Activated CD4-positive, alpha-beta T cell treated with anti-CD3 and anti-CD28 coated beads, Interleukin-10, Interleukin-2, amounts not matched to agents 100 ng/mL and 50 ng/mL, durations not matched to agents 16 hours and 8 hours (primary cell): ENCODE measurements at regions not wholly inside any gene's neighbourhood (a gene's known extent, or its start where the extent isn't known, plus 50 kb on each side); places are given as distances from the start of the nearest gene placed in this dataset.
"Not testable (repeated sequence)": the region's sequence is repeated elsewhere in the genome, so short reads cannot be mapped to it uniquely, and the experiment has no call there.

ENCODE experiments used
- DNase-seq: peaks from one replicate; pipeline ENCODE4 v3.0.0-alpha.2; 2020

DNA sequence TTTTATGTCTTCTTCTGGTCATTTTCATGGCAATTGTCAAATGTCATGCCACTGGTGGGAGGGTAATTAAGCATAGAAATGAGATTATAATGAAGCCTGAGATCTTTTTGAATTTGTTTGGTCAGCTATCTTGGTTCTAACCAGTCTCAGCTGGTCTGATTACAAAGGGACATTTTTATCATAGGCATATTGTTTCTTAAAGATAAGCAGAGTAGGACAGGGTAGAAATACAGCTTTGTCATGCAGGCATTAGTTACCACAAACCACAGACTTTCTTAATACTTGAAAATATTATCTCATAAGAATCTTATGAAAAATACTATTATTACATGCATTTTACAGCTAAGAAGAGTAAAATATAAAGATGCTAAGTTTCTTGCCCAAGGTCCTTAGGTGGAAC, 1761.5 kb downstream of the PCDH9 start:
- DNase-seq = no peak

DNA sequence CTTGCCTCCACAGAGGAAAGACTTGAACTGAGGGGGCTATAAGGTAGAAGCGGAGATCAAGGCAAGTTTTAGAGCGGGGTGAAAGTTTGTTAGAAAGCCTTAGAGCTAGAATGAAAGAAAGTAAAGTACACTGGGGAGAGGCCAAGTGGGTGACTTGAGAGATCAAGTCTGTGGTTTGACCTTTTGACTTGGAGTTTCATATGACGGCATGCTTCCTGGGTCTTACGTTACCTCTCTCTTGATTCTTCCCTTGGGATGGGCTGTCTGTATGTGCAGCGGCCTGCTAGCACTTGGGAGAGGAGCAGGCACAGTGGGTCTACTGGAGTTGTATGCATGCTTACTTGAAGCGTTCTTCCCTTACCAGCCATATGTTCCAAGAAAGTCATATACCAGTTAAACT, 1768.5 kb downstream of the PCDH9 start:
- no peak for DNase-seq

DNA sequence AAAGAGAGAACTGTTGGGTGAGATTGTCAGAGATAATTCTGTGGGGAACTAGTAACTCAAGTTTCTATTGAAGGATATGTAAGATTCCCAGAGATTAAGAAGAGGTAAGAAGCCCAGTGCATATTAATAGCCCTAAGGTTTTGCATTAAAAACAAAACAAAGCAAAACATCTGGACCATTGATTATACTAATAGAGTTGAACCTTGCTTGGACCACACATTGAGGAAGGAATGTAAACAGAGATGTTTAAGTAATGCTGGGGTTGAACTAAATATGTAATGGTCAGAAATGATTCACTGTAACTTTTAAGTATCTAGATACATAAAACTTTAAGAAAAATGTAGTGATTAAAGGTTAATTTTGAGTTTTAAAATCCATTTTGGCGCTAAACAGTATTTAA, 1770.0 kb downstream of the PCDH9 start:
- DNase-seq = no peak

DNA sequence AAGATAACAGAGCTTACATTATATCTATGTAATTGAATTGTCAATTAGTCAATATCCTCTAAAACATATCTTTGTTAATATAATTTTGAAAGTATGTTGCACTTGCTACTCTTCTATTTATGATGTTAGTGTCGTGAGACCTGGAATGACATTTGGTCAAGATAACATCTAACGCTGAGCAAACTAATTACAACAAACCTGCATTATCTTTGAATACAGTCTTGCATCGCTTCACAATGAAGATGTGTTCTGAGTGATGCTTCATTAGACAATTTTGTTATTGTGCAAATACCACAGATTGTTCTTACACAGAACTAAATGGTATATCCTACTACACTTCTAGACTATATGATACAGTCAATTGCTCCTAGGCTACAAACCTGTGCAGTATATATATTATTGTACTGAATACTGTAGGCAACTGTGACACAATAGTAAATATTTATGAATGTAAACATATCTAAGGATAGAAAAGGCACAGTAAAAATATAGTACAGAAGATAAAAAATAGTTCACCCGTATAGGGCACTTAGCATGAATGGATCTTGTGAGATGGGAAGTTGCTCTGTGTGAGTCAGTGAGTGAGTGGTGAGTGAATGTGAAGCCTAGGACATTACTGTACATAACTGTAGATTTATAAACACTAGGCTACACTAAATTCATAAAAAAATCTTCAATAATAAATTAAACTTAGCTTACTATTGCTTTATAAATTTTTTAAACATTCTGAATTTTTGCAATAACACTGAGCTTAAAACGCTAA, 1773.8 kb downstream of the PCDH9 start:
- no peak for DNase-seq

DNA sequence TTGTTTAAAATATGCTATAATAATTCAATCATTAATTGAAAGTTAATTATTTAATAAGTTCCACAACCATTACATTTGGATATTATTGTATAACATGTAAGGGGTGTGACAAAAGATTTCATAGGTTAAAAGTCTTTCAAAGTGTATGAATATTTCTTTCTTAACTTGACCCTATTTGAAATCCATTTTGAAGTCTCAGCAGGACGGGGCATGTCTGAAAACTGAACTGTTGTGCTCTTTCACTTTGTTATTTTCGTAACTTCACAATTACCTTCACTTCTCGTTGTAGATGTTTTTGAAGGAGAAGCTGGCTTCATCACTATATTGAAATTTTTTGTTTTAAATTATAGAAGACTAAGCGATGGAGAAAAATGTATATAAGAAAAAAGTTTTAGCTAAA, 1775.7 kb downstream of the PCDH9 start:
- DNase-seq = no peak

DNA sequence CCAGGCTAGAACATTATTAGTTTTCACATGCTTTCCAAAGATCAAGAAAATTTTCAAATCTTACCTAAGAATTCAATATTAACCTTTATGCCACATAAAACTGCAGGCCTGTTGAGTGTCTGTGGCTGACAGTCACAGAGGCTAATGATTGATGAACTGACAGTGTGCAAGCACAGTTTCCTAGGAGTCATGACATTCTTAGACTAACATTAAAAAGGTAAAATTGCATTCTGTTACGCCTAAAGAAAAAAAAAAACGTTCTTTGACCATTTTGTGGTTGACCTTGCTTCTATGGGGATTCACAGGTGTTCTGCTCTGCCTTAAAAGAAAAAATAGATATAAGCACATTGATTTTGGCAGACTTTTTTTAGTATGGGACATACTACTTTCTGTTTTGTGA, 1776.2 kb downstream of the PCDH9 start:
- no peak for DNase-seq

DNA sequence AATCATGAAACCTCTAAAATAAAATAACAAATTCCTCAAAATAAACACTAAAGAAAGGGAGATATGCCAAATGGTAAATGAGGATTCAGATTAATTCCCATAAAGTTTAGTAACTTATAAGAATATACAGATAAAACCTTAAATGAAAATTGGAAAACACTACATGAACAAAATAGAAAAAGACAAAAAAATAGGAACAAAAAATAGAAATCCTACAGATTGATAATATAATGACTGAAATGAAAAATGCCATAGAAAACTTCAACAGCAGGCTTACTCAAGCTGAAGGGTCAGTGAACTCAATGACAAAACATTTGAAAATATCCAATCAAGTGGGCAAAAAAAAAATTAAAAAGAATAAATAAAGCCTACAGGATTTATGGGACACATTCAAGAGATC, 1784.8 kb downstream of the PCDH9 start:
- no peak for DNase-seq

DNA sequence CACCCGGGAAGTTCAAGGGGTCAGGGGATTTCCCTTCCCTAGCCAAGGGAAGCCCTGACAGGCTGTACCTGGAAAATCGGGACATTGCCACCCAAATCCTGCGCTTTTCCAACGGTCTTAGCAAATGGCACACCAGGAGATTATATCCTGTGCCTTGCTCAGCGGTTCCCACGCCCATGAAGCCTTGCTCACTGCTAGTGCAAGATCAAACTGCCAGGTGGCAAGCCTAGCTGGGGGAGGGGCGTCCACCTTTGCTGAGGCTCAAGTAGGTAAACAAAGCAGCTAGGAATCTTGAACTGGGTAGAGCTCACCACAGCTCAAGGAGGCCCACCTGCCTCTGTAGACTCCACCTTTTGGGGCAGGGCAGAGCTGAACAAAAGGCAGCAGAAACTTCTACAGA, 1794.5 kb downstream of the PCDH9 start:
- no peak for DNase-seq

DNA sequence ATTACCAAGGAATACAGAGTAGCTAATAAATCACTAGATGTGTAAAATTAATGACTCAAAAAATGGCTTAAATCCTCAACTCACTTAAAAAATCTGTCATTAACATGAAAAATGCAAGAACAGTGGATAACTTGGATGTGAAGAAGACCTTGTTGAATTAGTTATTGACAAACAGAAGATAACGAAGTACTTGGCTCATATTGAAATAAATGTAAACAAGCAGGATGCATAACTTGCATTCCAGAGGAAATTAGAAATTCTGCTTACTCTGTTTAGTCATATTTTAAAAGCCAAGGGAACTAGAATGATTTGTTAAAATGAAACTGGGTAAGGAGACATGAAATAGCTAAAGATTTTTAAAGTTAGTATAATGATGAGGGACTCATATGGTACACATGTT, 1812.2 kb downstream of the PCDH9 start:
- DNase-seq = no peak

DNA sequence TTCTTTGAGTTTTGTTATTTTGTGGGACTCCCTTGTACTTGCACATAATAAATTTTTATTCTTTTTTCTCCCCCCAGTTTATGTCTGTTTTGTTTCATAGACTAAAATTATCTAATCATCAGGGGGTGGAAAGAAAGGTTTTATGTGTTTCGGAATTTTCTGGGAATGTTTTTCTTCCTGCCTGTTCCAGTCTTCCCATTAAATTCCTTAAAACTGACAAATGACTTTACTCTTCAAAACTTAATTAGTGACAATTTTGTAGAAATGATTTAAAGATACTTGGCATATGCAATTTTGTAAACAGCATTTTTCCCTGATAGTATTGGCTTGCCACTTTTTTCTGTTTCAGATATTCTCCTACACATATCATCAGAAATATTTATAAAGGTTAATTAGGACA, 1813.4 kb downstream of the PCDH9 start:
- no peak for DNase-seq

DNA sequence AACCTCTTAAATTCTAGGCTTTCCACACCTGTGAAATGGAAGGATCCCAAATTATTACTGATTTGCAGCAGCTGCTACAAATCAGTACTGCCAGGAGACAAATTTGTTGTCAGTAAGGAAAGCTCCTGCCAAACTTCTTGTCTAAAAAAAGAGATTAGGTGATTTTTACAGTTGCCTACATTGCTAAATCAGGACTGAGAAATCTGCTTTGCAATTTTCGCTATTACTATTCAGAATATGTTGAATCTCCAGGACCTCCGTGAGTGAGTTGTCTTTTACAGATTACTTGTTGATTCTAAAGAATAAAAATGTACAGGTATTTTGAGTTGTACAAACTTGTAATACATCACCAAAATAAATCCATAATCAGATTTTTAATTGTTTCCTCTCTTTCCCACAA, 1815.9 kb downstream of the PCDH9 start:
- no peak for DNase-seq

DNA sequence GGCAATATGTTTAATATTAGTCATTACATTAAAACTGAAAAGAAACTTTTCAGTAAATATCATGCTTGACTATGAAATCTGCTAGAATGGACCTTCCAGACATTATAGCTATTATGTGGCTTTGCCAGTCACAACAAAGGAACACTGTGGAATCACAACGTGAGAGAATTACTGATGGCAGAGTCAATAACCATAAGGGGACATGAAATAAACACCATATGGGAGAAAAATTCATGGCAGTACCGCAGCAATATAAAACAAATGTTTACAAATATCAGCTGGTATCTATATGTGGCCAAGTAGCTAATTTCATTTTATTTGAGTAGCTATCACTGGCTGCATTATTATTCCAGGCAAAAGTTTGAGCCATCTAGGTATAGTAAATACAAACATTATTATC, 1818.6 kb downstream of the PCDH9 start:
- DNase-seq = no peak

DNA sequence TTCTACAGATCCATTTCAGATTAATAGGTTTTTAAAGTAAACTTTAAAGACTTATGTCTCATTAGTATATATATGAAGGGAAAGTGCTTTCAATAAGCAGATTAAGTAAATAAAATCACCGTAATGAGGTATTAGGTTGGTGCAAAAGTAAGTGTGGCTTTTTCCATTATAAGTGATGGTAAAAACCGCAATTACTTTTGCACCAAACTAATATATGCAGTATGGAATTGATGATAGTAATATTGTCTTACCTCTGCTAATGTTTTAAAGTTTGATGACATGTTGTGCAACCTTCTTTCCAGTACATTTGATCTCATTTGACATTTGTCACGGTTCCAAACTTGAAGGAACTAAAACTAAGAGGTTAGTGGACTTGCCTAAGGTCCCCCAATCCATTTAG, 1819.3 kb downstream of the PCDH9 start:
- no peak for DNase-seq

DNA sequence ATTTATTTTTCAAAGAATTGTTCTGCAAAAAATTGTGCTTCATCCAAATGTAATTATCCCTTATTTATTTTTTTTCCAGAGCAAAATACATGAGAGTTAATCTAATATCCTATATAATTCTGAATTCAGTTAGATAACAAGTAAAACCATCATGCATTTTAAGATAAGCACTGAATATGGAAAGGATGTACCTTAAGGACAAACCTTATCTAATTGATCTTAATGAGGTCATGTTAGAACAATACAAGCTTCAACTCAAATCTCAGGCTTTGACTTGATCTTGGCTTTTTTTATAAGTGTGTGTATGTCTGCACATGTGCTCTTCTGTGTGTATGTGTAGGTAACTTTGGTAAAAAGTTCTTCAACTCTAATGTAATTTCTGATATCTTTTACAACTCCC, 1828.8 kb downstream of the PCDH9 start:
- no peak for DNase-seq

DNA sequence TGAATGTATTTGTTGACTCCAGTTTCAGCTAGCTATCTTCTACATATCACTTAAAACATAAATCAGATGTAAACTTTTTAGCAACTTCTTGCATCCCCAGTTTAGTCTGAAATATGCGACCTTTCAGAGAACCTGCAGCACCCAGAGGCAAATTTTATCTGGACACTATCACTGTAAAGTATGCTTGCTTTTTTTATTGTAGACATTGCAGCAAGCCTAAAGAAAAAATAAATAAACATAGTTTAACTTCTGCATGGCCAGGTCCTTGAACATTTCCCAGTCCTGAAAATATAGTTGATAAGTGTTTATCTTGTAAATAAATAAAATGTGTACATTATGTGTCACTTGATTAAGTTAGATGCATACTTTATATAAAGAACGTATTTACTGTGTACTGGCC, 1829.4 kb downstream of the PCDH9 start:
- DNase-seq = no peak

DNA sequence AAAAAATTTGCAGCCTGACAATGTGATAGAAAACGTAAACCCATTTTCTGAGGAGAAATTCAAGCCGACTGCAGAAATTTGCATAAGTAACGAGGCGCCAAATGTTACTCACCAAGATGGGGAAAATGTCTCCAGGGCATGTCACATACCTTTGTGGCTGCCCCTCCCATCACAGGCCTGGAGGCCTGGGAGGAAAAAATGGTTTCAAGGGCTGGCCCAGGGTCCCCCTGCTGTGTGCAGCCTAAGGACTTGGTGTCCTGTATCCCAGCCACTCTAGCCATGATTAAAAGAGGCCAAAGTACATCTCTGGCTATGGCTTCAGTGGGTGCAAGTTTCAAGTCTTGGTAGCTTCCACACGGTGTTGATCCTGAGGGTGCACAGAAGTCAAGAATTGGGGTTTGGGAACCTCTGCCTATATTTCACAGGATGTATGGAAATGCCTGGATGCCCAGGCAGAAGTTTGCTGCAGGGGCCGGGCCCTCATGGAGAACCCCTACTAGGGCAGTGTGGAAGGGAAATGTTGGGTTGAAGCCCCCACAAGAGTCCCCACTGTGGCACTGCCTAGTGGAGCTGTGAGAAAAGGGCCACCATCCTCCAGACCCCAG, 1842.3 kb downstream of the PCDH9 start:
- no peak for DNase-seq

DNA sequence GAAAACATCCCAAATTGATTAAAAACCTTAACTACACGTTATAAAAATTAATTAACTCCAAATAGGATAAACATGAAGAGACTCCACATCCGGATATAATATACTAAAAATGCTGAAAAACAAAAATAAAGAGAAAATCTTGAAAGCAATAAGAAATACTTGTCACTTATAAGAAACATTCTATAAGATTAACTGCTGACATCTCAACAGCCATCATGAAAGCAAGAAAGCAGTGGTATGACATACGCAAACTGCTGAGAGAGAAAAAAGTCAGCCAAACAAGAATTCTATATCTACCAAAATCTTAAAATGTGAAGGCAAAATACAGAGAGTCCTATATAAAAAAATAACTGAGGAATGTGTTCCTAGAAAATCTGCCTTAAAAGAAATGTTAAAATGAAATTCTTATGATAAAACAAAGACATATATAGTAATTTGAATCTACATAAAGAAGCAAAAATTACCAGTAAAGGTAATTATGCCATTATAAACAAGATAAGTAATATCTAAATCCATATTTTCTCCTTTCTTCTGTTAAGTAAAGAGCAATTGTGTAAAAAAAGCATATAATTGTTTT, 1851.1 kb downstream of the PCDH9 start:
- DNase-seq = no peak

DNA sequence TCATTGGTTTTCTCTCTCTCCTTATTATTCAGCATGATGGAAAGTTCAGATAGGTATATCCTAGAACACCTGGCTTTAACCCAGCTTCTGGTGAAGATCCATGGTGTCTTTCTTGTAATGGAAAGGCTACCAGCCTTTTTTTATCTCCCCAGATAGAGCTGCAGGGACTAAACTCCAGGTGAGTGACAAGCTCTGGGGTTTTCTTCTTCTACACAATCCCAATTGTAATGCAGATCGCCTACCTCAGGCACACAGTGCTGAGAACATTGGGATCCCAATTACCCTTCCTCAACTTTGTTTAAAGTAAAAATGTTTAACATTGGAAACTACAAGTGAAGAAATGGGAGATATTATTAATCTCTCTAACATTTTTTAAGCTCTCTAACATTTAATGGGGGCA, 1851.7 kb downstream of the PCDH9 start:
- no peak for DNase-seq

DNA sequence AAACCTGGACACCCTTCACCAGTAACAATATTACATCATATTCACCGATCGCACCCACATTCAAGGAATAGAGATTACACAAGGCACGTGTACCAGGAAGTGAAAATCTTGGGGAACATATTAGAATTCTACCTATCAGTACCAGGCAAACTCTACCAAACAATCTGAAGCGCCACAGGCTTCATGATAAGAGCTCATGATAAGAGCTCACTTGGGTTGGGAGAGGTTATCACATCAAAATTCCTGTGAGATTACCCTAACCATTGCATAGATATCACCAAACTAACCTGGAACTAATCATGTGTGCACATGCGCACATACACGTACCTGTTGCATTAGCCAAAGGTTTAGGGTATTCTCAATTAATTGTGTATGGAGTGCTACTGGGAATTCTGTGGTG, 1861.3 kb downstream of the PCDH9 start:
- no peak for DNase-seq

DNA sequence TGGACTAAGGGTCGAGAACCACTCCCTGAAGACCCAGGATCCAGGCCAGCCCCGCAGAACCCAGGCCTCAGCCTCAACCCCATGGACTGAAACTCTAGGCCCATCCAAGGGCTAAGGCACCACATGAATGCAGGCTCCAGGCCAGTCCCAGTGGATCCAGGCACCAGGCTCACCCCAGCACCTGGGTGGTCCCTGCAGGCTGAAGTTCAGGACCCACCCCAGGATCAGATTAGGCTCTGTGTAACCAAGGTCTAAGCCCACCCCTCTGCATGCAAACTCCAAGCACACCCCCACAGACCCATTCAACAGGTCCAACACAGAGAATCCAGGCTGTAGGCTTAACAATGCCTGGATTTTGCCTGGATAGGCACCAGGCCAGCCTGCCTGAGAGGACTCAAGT, 1876.2 kb downstream of the PCDH9 start:
- no peak for DNase-seq

DNA sequence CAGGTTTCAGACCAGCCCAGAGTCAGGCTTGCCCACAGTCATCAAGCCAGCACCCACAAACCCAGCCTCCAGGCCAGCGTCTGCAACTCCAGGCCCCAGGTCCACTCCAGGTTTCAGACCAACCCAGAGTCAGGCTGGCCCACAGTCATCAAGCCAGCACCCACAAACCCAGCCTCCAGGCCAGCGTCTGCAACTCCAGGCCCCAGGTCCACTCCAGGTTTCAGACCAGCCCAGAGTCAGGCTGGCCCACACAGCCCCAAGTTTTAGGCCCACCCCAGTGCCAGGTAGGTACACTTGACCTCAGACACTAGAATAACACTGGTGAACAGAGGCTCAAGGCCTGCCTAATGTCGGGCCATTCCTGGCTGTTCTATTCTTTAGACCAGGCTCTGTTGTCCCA, 1877.0 kb downstream of the PCDH9 start:
- DNase-seq = not testable (repeated sequence)

DNA sequence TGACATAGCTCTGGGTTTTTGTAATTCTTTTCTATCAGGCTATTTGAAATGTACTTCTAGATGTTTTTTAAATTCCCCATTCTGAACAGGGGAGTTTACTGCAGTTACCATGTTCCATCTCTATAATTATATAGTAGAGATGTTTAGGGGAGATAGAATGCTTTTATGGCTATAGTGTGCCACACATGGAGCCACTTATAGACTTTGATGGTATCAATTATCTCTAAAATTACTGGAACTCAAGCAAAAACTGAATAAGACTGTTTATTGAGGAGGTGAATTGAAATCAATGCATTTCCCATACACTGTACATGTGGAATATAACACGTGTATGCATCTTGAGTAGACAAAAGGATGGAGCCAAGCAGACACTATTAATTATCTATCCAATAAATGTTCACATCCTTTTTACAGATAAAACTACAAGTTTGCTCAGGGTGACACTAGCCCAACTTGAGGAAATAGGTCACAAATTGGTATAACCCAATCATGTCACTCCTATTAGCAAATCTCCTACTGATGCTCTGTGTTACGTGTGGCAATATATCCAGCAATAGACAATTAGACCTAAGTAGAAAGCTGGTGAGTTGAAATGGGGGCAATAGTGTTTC, 1882.6 kb downstream of the PCDH9 start:
- DNase-seq = no peak

DNA sequence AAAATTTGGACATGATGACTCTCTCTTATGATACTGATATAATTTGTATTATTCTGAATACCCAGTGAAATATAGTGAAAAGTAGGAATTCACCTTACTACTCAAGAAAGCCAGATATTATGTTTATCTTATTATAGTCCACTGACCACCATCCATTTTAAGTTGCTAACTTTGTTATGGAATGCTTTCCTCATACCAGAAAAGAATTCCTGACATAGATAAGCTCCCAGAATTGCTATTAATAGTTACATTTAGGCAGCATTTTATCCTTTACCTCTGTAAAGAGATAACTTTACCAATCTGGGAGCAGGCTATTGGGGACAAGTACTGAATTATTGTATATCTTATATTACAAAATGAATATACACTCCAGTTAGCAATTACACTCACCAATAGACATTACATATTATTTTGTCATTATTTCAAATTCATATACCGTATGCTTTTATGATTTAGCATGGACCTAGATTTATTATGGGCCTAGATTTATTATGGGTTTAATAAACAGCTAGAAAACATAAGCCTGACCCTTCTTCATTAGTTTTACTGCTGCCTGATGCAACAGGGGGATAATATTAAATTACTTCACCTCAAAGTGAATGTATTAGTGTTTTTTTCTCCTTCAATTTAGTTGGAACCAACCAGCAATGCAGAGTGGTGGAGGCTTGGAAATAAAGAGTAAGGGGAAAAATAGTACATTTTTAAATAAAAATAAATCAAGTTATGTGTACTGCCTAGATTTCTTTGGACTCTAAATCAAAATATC, 1886.1 kb downstream of the PCDH9 start:
- no peak for DNase-seq
